Body of pancreas (tissue), 4 donors: ENCODE measurements at regions not wholly inside any gene's neighbourhood (a gene's known extent, or its start where the extent isn't known, plus 50 kb on each side); places are given as distances from the start of the nearest gene placed in this dataset.

Experiments used
- CTCF ChIP-seq, 7 experiments: fragments of 450-650 bp in 4 of 7; fragments of 200-600 bp in 3 of 7; sonication (generic) in 3 of 7; IDR thresholded peaks; one replicate each; pipeline ENCODE4 v1.5.1; 2016 to 2019; ENCODE audit warnings: antibody characterized with exemption in 7 of 7
- POLR2A ChIP-seq, 3 donors: fragments of 450-650 bp; IDR thresholded peaks; one replicate each; pipeline ENCODE4 v1.6.1; 2016; ENCODE audit warnings: antibody characterized with exemption in 3 of 3, mild to moderate bottlenecking in 2 of 3

GRCh38 chr16:86089991-86090390 is 191.0 kb downstream of the IRF8 start:
- TF ChIP-seq CTCF (IDR thresholded peaks at IDR 0.05) (no peak), POLR2A (IDR thresholded peaks at IDR 0.05) (no peak)
